HG03378 (cell line): ENCODE measurements at regions not wholly inside any gene's neighbourhood (a gene's known extent, or its start where the extent isn't known, plus 50 kb on each side); places are given as distances from the start of the nearest gene placed in this dataset.

Source experiments
- ATAC-seq: cut with Tn5 transposase; IDR thresholded peaks from one replicate; pipeline ENCODE4 v1.9.1; 2021; ENCODE audit warnings: mild to moderate bottlenecking, moderate library complexity; ENCODE audit not compliant: unreplicated experiment

GRCh38 chr5:105409695-105410094 is 1847.1 kb upstream of the NUDT12 start:
- ATAC-seq, result no peak

GRCh38 chr5:105407200-105407599 is 1844.6 kb upstream of the NUDT12 start:
- no peak for ATAC-seq

GRCh38 chr5:105397749-105398148 is 1835.2 kb upstream of the NUDT12 start:
- ATAC-seq, result no peak

- no peak for ATAC-seq
Measured at GRCh38 chr5:105392710-105393149, 1830.1 kb upstream of the NUDT12 start.

- ATAC-seq, result no peak
Measured at GRCh38 chr5:105392122-105392709, 1829.6 kb upstream of the NUDT12 start.

- ATAC-seq, result no peak
Measured at GRCh38 chr5:105380126-105380525, 1817.5 kb upstream of the NUDT12 start.

GRCh38 chr5:105371169-105371568 is 1808.6 kb upstream of the NUDT12 start:
- ATAC-seq, result no peak

- no peak for ATAC-seq
Measured at GRCh38 chr5:105350486-105351140, 1788.0 kb upstream of the NUDT12 start.

- no peak for ATAC-seq
Measured at GRCh38 chr5:105331558-105331957, 1769.0 kb upstream of the NUDT12 start.

GRCh38 chr5:105330185-105330584 is 1767.6 kb upstream of the NUDT12 start:
- ATAC-seq, result no peak

GRCh38 chr5:105304859-105305258 is 1742.3 kb upstream of the NUDT12 start:
- ATAC-seq, result no peak

- no peak for ATAC-seq
Measured at GRCh38 chr5:105288946-105289345, 1726.4 kb upstream of the NUDT12 start.

- no peak for ATAC-seq
Measured at GRCh38 chr5:105283134-105283533, 1720.5 kb upstream of the NUDT12 start.

- no peak for ATAC-seq
Measured at GRCh38 chr5:105274079-105274478, 1711.5 kb upstream of the NUDT12 start.

- ATAC-seq, result no peak
Measured at GRCh38 chr5:105263515-105263914, 1700.9 kb upstream of the NUDT12 start.

- ATAC-seq, result no peak
Measured at GRCh38 chr5:105259581-105260217, 1697.1 kb upstream of the NUDT12 start.

- ATAC-seq, result no peak
Measured at GRCh38 chr5:105238561-105238960, 1676.0 kb upstream of the NUDT12 start.

- no peak for ATAC-seq
Measured at GRCh38 chr5:105230516-105231157, 1668.0 kb upstream of the NUDT12 start.

GRCh38 chr5:105218018-105218417 is 1655.4 kb upstream of the NUDT12 start:
- ATAC-seq, result no peak

- no peak for ATAC-seq
Measured at GRCh38 chr5:105213078-105213477, 1650.5 kb upstream of the NUDT12 start.

- ATAC-seq, result no peak
Measured at GRCh38 chr5:105207066-105207465, 1644.5 kb upstream of the NUDT12 start.

- ATAC-seq, result no peak
Measured at GRCh38 chr5:105197531-105197930, 1634.9 kb upstream of the NUDT12 start.
